Transverse colon (tissue), 4 donors: ENCODE measurements at regions not wholly inside any gene's neighbourhood (a gene's known extent, or its start where the extent isn't known, plus 50 kb on each side); places are given as distances from the start of the nearest gene placed in this dataset.

ENCODE experiments used
- POLR2A ChIP-seq: fragments of 450-650 bp; IDR thresholded peaks from one replicate; pipeline ENCODE4 v1.6.1; 2016; ENCODE audit warnings: antibody characterized with exemption, mild to moderate bottlenecking, moderate library complexity
- POLR2AphosphoS5 ChIP-seq, 3 donors: sonication (generic); formaldehyde crosslinking; IDR thresholded peaks; one replicate each; pipeline ENCODE4 v1.6.1; 2016; ENCODE audit warnings: antibody characterized with exemption in 3 of 3
- TF ChIP-seq, protein P1 (sequence below), 5 experiments: fragments of 200-600 bp in 3 of 5; fragments of 450-650 bp in 2 of 5; sonication (generic) in 3 of 5; IDR thresholded peaks; 1 replicate in 2 of 5; 2 replicates in 3 of 5; pipeline ENCODE4 v1.5.1; 2016 to 2017; ENCODE audit warnings: antibody characterized with exemption in 5 of 5, inconsistent platforms in 3 of 5, mild to moderate bottlenecking in 2 of 5, moderate library complexity in 1 of 5

GRCh38 chr1:188665477-188665876 lies 1812.2 kb downstream of the BRINP3 start:
- TF ChIP-seq POLR2A (no peak), POLR2AphosphoS5 (IDR thresholded peaks at IDR 0.05) (no peak)
- TF ChIP-seq, protein P1, sequence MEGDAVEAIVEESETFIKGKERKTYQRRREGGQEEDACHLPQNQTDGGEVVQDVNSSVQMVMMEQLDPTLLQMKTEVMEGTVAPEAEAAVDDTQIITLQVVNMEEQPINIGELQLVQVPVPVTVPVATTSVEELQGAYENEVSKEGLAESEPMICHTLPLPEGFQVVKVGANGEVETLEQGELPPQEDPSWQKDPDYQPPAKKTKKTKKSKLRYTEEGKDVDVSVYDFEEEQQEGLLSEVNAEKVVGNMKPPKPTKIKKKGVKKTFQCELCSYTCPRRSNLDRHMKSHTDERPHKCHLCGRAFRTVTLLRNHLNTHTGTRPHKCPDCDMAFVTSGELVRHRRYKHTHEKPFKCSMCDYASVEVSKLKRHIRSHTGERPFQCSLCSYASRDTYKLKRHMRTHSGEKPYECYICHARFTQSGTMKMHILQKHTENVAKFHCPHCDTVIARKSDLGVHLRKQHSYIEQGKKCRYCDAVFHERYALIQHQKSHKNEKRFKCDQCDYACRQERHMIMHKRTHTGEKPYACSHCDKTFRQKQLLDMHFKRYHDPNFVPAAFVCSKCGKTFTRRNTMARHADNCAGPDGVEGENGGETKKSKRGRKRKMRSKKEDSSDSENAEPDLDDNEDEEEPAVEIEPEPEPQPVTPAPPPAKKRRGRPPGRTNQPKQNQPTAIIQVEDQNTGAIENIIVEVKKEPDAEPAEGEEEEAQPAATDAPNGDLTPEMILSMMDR (IDR thresholded peaks at IDR 0.05): no peak
